HL-60 (cell line): ENCODE measurements at regions not wholly inside any gene's neighbourhood (a gene's known extent, or its start where the extent isn't known, plus 50 kb on each side); places are given as distances from the start of the nearest gene placed in this dataset.

Source experiments
- DNase-seq, 2 experiments: peaks; one replicate each; pipeline ENCODE4 v3.0.0-alpha.2; 2010 to 2020; ENCODE audit warnings: low read depth in 1 of 2, low spot score in 1 of 2
- H3K27ac ChIP-seq: fragments of 250-450 bp; sonication (Bioruptor Pico); replicated peaks from 2 replicates; pipeline ENCODE4 v1.5.1; 2020; ENCODE audit warnings: mild to moderate bottlenecking, moderate library complexity
- H3K27me3 ChIP-seq: fragments of 250-450 bp; sonication (Bioruptor Pico); 2 replicates; pipeline ENCODE4 v1.5.1; 2021; ENCODE audit warnings: mild to moderate bottlenecking, moderate library complexity; ENCODE audit not compliant: insufficient read depth, poor library complexity, severe bottlenecking
- H3K4me3 ChIP-seq: replicated peaks from 2 replicates; pipeline ENCODE4 v1.5.1; 2011; ENCODE audit warnings: mild to moderate bottlenecking, control low read depth, low read length; ENCODE audit not compliant: insufficient read depth
- CTCF ChIP-seq: IDR thresholded peaks from one replicate; pipeline ENCODE4 v1.5.1; 2011; ENCODE audit warnings: low read length, control low read depth, inconsistent platforms; ENCODE audit not compliant: insufficient read depth
- GABPA ChIP-seq: IDR thresholded peaks from 2 replicates; pipeline ENCODE4 v1.6.1; 2012; ENCODE audit warnings: low read depth
- POLR2AphosphoS5 ChIP-seq: IDR thresholded peaks from 2 replicates; pipeline ENCODE4 v1.6.1; 2012; ENCODE audit warnings: low read depth
- REST ChIP-seq: IDR thresholded peaks from 2 replicates; pipeline ENCODE4 v1.6.1; 2012; ENCODE audit warnings: low read depth; ENCODE audit not compliant: insufficient replicate concordance
- SPI1 ChIP-seq: IDR thresholded peaks from 2 replicates; pipeline ENCODE4 v1.6.1; 2012; ENCODE audit warnings: low read depth, mild to moderate bottlenecking, borderline replicate concordance

- DNase-seq: peak; percentile 14 to 26
- no peak overlapping the region for H3K4me3 ChIP-seq
- TF ChIP-seq CTCF: no peak
- TF ChIP-seq SPI1: no peak
- no peak for TF ChIP-seq REST
- no peak for TF ChIP-seq GABPA
- no peak for TF ChIP-seq POLR2AphosphoS5
- H3K27ac ChIP-seq: no peak overlapping the region
- H3K27me3 ChIP-seq: no peaks in the 10 kb centered on the region
These were observed 206.5 kb upstream of the ITGA4 start for GRCh38 chr2:181250691-181251090.

- no peak for TF ChIP-seq GABPA
- no peak for TF ChIP-seq SPI1
- TF ChIP-seq REST: no peak
- H3K27me3 ChIP-seq: no peaks in the 10 kb centered on the region
- no peak overlapping the region for H3K27ac ChIP-seq
- no peak overlapping the region for H3K4me3 ChIP-seq
- peak in 1 of 2 experiments; percentile 36 for DNase-seq
These were observed 204.7 kb upstream of the ITGA4 start for GRCh38 chr2:181252262-181253148.

- DNase-seq: no peak
- H3K27ac ChIP-seq: no peak overlapping the region
- TF ChIP-seq CTCF (no peak), SPI1 (no peak), POLR2AphosphoS5 (no peak), REST (no peak), GABPA (no peak)
- no peak overlapping the region for H3K4me3 ChIP-seq
- no peaks in the 10 kb centered on the region for H3K27me3 ChIP-seq
These were observed 203.7 kb upstream of the ITGA4 start for GRCh38 chr2:181253438-181253837.
